Activated naive CD8-positive, alpha-beta T cell treated with anti-CD3 and anti-CD28 coated beads for 36 hours (primary cell): ENCODE measurements at regions not wholly inside any gene's neighbourhood (a gene's known extent, or its start where the extent isn't known, plus 50 kb on each side); places are given as distances from the start of the nearest gene placed in this dataset.
"Not testable (repeated sequence)": the region's sequence is repeated elsewhere in the genome, so short reads cannot be mapped to it uniquely, and the experiment has no call there.

Source experiments
- DNase-seq: peaks from one replicate; pipeline ENCODE4 v3.0.0; 2021
- H3K27ac Mint-ChIP-seq: one replicate; pipeline ENCODE4 v1.8.0; 2022; ENCODE audit warnings: mild to moderate bottlenecking, moderate library complexity, mixed read lengths
- H3K27me3 Mint-ChIP-seq: one replicate; pipeline ENCODE4 v1.8.0; 2022; ENCODE audit warnings: mild to moderate bottlenecking, mixed read lengths
- H3K36me3 Mint-ChIP-seq: one replicate; pipeline ENCODE4 v1.8.0; 2021; ENCODE audit warnings: mild to moderate bottlenecking, mixed read lengths
- H3K4me1 Mint-ChIP-seq: one replicate; pipeline ENCODE4 v1.8.0; 2021; ENCODE audit warnings: mixed read lengths
- H3K4me3 Mint-ChIP-seq: one replicate; pipeline ENCODE4 v1.8.0; 2022; ENCODE audit warnings: mild to moderate bottlenecking, moderate library complexity, mixed read lengths
- H3K9me3 Mint-ChIP-seq: one replicate; pipeline ENCODE4 v1.8.0; 2022; ENCODE audit warnings: mixed read lengths

DNA sequence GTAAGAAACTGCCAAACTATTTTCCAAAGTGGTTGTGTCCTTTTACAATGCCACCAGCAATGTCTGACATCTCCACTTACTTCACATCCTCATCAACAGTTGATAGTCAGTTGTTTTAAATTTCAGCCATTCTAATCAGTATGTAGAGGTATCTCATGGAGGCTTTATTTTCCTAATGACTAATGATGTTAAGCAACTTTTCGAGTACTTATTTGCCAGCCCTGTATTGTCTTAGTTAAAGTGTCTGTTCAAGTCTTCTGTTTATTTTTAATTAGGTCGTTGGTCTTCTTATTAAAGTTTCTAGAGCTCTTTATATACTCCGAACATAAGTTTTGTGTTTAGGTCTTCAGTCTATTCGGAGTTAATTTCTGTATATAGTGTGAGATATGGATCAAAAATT lies 54.9 kb upstream of the NBPF12 start:
- not testable (repeated sequence) for H3K27ac Mint-ChIP-seq, DNase-seq

DNA sequence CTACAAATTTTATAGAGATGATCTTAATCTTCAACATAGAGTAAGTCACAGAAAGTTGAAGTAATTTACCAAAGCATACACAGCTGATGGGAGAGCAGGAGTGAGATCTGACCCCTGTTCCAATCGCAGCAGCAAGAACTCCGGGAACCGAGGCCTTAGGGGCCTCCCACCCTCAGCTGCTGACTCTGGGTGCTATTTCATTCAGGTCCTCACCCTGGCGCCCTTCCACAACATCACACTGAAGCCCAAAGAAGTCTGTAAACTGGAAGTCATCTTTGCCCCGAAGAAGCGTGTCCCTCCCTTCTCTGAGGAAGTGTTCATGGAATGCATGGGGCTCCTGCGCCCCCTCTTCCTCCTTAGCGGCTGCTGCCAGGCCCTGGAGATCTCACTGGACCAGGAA lies 57.0 kb upstream of the NBPF12 start:
- H3K4me1 Mint-ChIP-seq, H3K27ac Mint-ChIP-seq: not testable (repeated sequence)

More for the DNA sequence above, 54.9 kb upstream of the NBPF12 start:
- H3K4me1 Mint-ChIP-seq, H3K27me3 Mint-ChIP-seq, H3K4me3 Mint-ChIP-seq, H3K36me3 Mint-ChIP-seq, H3K9me3 Mint-ChIP-seq: not testable (repeated sequence)

DNA sequence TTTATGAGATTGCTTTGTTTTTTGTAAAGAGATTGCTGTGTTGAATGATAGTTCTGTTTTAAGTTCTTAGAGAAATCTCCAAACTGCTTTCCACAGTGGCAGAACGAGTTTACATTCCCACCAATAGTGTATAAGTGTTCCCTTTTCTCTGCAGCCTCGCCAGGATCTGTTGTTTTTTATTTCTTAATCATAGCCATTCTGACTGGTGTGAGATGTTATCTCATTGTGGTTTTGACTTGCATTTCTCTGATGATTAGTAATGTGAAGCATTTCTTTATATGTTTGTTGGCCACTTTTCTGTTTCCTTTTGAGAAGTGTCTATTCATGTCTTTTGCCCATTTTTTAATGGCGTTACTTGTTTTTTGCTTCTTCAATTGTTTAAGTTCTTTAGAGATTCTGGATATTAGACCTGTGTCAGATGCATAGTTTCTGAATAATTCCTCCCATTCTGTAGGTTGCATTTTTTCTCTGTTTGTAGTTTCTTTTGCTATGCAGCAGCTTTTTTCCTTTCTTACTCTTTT lies 74.3 kb upstream of the NBPF12 start:
- not testable (repeated sequence) for H3K27ac Mint-ChIP-seq, H3K27me3 Mint-ChIP-seq, H3K36me3 Mint-ChIP-seq, H3K9me3 Mint-ChIP-seq, H3K4me1 Mint-ChIP-seq, H3K4me3 Mint-ChIP-seq, DNase-seq

More for the DNA sequence above, 57.0 kb upstream of the NBPF12 start:
- H3K9me3 Mint-ChIP-seq, H3K4me3 Mint-ChIP-seq, DNase-seq, H3K36me3 Mint-ChIP-seq, H3K27me3 Mint-ChIP-seq: not testable (repeated sequence)

DNA sequence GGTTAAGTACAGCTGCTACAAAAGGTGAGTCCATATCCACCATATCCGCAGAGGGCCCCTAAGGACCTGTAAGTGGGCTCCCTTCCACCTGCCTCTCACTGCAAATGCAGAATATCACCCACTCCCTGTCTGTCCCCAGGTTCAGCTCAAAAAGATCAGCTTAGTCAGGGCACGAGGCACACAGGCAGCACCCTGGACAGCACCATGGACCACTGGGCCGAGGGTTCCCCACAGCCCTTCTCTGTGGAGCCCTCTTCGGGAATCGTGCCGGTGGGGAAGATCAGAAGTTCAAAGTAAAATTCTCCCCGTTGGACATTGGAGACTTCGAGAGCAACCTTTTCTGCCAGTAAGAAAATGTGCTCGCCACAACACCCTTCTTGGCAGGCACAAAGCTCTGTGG lies 85.0 kb upstream of the NBPF12 start:
- DNase-seq, H3K4me1 Mint-ChIP-seq, H3K9me3 Mint-ChIP-seq, H3K36me3 Mint-ChIP-seq, H3K27me3 Mint-ChIP-seq, H3K4me3 Mint-ChIP-seq, H3K27ac Mint-ChIP-seq: not testable (repeated sequence)

DNA sequence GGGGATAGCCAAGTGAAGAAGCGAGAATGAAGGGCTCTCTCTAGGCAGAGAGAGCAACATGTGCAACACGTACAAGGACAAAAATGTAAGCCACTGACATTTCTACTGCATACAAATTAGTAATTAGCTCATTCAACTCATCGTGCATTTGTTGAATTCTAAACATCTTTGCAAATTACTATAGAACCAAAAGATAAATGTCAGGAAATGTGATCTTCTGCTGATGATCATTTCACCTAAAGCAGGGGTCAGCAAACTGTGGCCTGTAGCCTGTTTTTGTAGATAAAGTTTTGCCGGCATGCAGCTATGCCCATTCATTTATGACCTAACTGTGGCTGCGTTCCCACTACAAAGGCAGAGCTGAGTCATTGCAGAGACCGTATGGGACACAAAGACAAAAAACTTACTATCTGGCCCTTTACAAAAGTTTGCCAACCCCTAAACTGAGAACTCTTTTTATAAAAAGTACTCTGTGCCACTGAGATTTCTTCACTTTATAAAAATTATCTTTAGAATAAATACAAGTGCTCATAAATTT lies 87.7 kb upstream of the NBPF12 start:
- not testable (repeated sequence) for DNase-seq, H3K27ac Mint-ChIP-seq, H3K4me1 Mint-ChIP-seq, H3K9me3 Mint-ChIP-seq, H3K27me3 Mint-ChIP-seq, H3K4me3 Mint-ChIP-seq, H3K36me3 Mint-ChIP-seq

DNA sequence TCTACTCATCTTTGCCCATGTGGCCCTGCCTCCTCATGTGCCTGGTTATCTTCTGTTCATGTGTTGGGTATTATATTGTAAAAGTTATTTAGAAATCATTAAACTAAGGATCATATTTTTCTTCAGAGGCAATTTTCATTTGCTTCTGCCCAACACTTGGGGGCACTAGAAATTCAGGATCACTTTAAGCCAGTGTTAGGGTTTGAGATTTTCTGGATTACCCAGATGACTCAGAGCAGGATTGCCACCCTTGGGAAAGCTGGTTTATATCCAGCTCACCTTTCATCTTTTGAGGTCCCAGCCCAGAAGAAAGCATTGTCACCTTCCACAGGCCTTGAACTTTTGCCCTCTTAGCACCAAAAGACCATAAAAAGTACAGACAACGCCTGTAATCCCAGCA lies 99.4 kb upstream of the NBPF12 start:
- not testable (repeated sequence) for DNase-seq, H3K27me3 Mint-ChIP-seq, H3K9me3 Mint-ChIP-seq, H3K36me3 Mint-ChIP-seq, H3K4me3 Mint-ChIP-seq, H3K27ac Mint-ChIP-seq, H3K4me1 Mint-ChIP-seq

DNA sequence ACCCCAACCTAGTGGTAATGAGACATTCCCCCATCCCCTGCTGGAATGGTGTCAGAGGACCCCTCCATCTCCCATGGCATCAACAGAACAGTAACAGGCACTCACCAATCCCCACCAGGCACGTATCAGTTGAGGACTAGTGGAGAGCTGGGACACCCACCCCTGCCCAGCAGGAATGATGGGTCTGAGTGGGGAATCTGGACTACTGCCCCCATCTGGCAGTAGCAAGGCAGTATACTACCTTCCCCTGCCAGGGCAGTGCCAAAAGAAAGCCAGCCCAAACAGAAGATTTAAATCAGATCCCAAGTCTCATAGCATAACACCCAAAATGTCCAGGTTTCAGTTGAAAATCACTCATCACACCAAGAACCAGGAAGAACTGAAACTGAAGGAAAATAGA lies 111.2 kb upstream of the NBPF12 start:
- H3K4me1 Mint-ChIP-seq, H3K9me3 Mint-ChIP-seq, DNase-seq, H3K4me3 Mint-ChIP-seq, H3K27ac Mint-ChIP-seq, H3K27me3 Mint-ChIP-seq, H3K36me3 Mint-ChIP-seq: not testable (repeated sequence)

DNA sequence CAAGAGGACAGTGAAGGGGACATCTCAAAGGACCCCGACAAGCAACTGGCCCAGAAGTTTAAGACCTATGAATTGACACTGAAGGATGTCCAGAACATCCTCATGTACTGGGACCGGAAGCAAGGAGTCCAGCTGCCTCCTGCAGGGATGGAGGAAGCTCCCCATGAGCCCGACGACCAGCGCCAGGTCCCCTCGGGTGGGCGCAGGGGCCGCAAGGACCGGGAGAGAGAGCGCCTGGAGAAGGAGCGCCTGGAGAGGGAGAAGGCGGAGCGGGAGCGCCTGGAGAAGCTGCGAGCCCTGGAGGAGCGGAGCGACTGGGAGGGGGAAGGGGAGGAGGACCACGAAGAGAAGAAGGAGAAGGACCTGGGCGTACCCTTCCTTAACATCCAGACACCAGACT lies 143.9 kb upstream of the NBPF12 start:
- not testable (repeated sequence) for H3K27ac Mint-ChIP-seq, DNase-seq, H3K4me1 Mint-ChIP-seq, H3K27me3 Mint-ChIP-seq, H3K9me3 Mint-ChIP-seq, H3K36me3 Mint-ChIP-seq, H3K4me3 Mint-ChIP-seq

DNA sequence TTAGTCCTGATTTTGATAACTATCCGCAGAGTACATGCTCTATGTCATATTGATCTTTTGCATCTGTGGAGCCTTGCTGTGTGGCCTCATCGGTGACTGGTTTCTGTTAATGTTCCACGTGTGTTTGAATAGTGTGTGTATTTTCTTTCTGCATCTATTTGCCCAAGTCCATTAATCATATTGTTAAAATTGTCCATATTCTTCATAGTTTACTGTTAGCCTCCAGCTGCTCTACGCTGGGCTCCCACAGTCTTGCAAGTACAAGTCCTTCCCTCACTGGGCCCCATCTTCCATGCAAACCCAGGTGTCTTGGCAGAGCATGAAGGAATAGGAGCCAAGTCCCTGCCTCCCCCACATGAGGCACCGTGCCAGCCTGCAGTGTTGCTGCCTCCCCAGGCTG lies 145.4 kb upstream of the NBPF12 start:
- not testable (repeated sequence) for H3K36me3 Mint-ChIP-seq, DNase-seq, H3K27me3 Mint-ChIP-seq, H3K4me1 Mint-ChIP-seq, H3K4me3 Mint-ChIP-seq, H3K9me3 Mint-ChIP-seq, H3K27ac Mint-ChIP-seq

DNA sequence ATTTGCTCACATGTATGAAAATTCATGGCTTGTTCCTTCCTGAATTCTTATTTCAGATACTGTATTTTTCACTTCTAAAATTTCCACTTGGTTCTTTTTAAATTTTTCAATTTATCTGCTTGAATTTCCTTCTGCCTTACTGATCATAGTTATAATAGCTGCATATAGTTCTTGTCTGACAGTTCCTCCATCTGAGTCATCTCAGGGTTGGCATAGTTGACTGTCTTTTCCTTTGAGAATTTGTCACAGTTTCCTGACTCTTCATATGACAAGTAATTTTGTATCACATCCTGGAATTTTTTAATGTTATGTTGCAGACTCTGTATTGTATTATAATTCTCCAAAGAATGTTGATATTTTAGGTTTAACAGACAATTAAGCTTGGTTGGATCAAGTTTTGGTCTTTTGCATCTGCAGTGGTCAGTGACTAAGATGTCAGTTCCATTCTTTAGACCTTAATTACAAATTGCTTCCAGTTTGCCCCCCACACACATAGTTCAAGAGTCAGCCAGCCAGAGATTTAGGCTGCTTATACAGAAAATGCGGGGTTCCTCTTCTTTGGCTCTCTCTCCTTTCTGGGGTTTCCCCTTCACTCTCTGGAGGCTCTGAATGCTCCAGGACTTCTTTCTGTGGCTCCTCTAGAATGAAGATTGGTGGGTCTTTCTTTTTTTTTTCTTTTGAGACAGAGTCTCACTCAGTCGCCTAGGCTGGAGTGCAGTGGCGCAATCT lies 153.7 kb upstream of the NBPF12 start:
- H3K4me3 Mint-ChIP-seq, H3K27ac Mint-ChIP-seq, H3K9me3 Mint-ChIP-seq, H3K36me3 Mint-ChIP-seq, H3K27me3 Mint-ChIP-seq, H3K4me1 Mint-ChIP-seq, DNase-seq: not testable (repeated sequence)

DNA sequence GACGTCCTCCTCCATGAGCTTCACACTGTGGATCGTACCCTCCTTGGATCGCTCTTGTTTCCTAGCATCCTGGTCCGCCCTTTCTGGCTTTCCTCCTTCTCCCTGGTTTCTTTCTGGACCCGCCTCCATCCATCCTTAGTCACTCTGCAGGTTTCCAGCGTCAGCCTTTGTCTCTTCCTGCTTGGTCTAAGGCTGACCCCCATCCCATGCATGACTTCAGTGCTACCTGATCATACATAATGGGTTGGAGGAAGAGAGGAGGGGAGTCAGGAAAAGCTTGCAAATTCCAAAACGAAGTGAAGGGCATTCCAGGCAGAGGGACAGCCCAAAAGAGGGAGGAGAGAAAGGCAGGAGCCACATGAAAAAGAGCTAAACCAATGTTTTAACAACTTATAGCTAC lies 156.9 kb upstream of the NBPF12 start:
- H3K9me3 Mint-ChIP-seq, H3K4me3 Mint-ChIP-seq, H3K4me1 Mint-ChIP-seq, DNase-seq, H3K36me3 Mint-ChIP-seq, H3K27ac Mint-ChIP-seq, H3K27me3 Mint-ChIP-seq: not testable (repeated sequence)

DNA sequence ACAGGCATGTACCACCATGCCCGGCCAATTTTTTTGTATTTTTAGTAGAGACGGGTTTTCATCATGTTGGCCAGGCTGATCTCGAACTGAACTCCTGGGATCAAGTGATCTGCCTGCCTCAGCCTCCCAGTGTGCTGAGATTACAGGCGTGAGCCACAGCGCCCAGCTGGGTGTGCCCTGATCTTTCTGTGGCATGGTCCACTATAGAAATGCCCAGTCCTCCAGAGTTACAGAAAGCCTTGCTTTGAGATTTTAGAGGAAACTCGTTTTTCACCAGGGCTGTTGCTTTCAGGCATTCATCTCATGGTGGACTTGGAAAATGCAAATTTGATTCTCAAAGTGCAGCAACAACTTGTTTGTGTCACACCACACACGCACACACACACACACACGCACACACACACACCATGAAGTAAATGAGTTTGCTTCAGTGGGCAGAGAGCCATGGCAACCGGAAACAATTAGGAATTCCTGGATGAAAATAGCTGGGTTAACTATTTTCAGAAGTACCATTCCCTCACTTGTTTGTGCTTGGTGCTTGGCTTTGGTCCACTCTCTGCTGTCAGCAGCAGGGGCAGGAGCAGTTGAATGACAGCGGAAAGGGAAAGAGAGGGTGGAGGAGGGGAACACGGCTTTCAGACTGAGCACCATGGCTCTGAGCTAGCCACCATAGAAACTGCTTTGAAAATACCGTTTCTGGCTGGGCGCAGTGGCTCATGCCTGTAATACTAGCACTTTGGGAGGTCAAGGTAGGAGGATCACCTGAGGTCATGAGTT lies 160.1 kb upstream of the NBPF12 start:
- not testable (repeated sequence) for H3K9me3 Mint-ChIP-seq, H3K36me3 Mint-ChIP-seq

DNA sequence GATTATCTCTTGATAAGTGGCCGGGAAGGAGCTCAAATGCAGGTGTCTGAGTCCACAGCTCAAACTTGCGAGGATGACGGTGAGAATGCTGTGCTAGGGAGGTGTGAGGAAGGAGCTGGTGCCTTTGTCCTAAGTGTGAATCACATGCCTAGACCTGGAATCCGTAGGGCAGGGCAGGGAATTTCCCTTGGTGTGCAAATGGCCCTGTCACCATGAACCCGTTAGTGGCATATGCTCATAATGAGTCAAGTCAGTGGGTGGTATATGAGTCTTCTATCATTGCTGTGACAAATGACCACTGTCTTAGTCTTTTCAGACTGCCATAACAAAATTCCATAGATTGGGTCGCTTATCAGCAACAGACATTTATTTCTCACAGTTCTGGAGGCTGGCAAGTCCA lies 163.1 kb upstream of the NBPF12 start:
- DNase-seq, H3K4me3 Mint-ChIP-seq, H3K9me3 Mint-ChIP-seq, H3K36me3 Mint-ChIP-seq, H3K27ac Mint-ChIP-seq, H3K27me3 Mint-ChIP-seq, H3K4me1 Mint-ChIP-seq: not testable (repeated sequence)

More for the DNA sequence above, 160.1 kb upstream of the NBPF12 start:
- not testable (repeated sequence) for H3K4me3 Mint-ChIP-seq, DNase-seq, H3K27ac Mint-ChIP-seq, H3K27me3 Mint-ChIP-seq, H3K4me1 Mint-ChIP-seq

DNA sequence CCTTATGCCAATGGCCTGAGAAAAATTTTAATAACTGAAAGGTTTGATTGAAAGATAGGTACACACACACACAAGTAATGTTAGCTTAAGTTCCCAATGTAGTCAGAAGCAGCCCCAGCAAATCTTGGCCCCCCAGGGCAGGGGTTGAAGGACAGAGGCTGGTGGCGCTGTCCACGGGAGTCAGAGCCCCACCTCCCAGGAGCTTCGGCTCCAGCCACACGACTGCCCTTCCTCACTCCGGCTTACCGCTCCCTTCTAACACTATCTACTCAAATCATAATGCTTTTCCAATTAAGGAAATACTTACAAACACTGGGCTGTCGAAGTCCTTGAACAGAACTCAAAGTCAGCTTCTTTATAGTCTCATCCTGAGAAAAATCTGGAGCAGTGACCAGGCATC lies 163.9 kb upstream of the NBPF12 start:
- H3K36me3 Mint-ChIP-seq, H3K27ac Mint-ChIP-seq, H3K4me1 Mint-ChIP-seq, DNase-seq, H3K9me3 Mint-ChIP-seq, H3K27me3 Mint-ChIP-seq, H3K4me3 Mint-ChIP-seq: not testable (repeated sequence)

DNA sequence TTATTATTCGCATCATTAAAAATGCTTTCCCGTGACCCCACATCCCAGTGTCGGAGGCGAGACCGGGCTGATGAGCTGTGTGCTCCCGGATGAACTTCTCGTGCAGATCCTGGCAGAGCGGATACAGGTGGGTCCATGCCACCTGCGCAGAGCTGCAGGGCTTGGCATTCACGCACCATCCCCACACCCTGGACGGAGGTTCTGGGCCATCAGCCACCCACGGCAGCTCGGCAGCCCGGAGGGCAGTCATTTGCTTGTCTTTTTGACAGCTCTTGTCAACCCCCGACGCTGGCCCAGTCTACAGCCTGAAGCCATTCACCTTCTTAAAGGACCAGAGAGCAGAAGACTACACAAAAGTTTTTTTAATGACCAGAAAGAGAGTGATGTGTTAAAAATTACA lies 166.7 kb upstream of the NBPF12 start:
- H3K27me3 Mint-ChIP-seq, result not testable (repeated sequence)

DNA sequence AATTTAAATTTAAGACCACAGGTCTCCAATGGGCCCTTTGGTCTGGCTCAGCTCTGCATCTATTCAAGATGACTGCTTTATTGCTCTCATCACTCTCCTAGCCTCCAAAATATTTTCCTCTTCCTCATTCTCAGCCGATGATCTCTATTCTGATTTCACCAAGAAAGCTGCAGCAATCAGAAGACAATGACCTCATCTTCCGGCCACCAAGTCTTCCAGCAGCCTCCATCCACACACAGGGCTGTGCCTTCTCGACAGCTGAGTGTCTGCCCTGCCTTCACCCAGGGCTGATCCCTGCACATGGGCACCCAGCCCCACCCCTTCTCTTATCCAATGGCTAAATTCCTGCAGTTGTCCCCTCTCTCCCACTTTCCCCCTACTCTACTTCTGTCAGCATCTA lies 167.1 kb upstream of the NBPF12 start:
- DNase-seq, H3K27ac Mint-ChIP-seq, H3K9me3 Mint-ChIP-seq, H3K36me3 Mint-ChIP-seq, H3K4me1 Mint-ChIP-seq, H3K27me3 Mint-ChIP-seq, H3K4me3 Mint-ChIP-seq: not testable (repeated sequence)

More for the DNA sequence above, 166.7 kb upstream of the NBPF12 start:
- DNase-seq, H3K4me3 Mint-ChIP-seq, H3K27ac Mint-ChIP-seq, H3K9me3 Mint-ChIP-seq, H3K36me3 Mint-ChIP-seq, H3K4me1 Mint-ChIP-seq: not testable (repeated sequence)
